ENCODE measurements at regions not wholly inside any gene's neighbourhood (a gene's known extent, or its start where the extent isn't known, plus 50 kb on each side); places are given as distances from the start of the nearest gene placed in this dataset.

- 41 to 42% methylated on average over 2 of the region's 2 CpGs for WGBS, 2 donors
- intact Hi-C loops (cut with DNase I), result no loop called here
- Histone ChIP-seq H3K4me1 (no peaks in the 10 kb centered on the region), H3K27ac (no peak overlapping the region), H3K27me3 (no peaks in the 10 kb centered on the region), H3K36me3 (replicated peaks in 1 of 2; ENCODE audit: insufficient read depth in 1 of 2, low read depth in 2 of 2) (no peaks in the 10 kb centered on the region), H3K9me3 (no peaks in the 10 kb centered on the region), H3K4me3 (no peak overlapping the region)
- no peak for DNase-seq
- TF ChIP-seq, protein P1, sequence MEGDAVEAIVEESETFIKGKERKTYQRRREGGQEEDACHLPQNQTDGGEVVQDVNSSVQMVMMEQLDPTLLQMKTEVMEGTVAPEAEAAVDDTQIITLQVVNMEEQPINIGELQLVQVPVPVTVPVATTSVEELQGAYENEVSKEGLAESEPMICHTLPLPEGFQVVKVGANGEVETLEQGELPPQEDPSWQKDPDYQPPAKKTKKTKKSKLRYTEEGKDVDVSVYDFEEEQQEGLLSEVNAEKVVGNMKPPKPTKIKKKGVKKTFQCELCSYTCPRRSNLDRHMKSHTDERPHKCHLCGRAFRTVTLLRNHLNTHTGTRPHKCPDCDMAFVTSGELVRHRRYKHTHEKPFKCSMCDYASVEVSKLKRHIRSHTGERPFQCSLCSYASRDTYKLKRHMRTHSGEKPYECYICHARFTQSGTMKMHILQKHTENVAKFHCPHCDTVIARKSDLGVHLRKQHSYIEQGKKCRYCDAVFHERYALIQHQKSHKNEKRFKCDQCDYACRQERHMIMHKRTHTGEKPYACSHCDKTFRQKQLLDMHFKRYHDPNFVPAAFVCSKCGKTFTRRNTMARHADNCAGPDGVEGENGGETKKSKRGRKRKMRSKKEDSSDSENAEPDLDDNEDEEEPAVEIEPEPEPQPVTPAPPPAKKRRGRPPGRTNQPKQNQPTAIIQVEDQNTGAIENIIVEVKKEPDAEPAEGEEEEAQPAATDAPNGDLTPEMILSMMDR (IDR thresholded peaks at IDR 0.05), result no peak
- no peak for TF ChIP-seq POLR2A (IDR thresholded peaks at IDR 0.05)
- ATAC-seq, result no peak
Measured at GRCh38 chr11:91264481-91264880, 960.1 kb upstream of the FAT3 start.

DNA sequence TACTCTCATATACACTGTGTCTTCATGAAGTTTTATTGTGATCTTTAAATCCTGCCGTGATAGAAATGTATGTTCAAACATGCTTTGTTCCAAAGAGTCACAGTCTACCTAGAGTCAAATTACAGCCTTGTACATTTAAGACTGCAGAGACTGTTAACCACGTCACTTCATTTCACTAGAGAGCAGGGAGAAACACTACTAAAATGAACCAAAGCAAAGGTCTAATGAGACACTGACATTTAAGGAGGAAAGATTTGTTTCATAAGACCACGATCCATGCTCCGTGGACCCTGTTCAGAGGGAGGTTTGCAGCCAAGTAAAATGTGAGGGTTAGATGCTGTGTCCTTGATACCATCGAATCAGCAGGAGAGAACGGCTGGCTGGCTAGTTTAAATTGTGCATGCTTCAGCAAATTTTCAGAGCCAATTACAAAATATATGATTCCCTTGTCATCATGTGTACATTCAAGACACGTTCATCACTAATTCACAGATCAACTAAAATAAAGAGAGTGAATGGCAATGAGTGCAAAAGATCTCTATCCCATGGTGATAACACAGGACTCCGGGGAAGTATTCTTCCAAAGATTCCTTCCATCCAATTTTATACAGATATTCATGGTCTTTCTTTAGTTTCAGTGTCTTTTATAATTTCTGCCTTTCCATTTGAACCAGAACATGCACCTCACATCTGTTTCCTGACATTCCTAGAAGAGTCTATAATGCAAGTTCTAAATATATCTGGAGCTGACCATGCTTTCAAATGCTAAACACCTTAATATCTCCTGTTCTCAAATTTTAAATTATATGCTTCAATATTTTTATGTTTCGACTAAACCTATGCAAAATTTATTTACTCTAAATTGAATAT, 960.9 kb upstream of the FAT3 start:
- intact Hi-C loops (cut with DNase I), result no loop called here
- WGBS, 2 donors, result 52 to 57% methylated on average over 9 of the region's 9 CpGs
- Histone ChIP-seq H3K27me3 (no peaks in the 10 kb centered on the region), H3K9me3 (no peaks in the 10 kb centered on the region), H3K4me1 (no peaks in the 10 kb centered on the region), H3K36me3 (replicated peaks in 1 of 2; ENCODE audit: insufficient read depth in 1 of 2, low read depth in 2 of 2) (no peaks in the 10 kb centered on the region), H3K27ac (no peak overlapping the region), H3K4me3 (no peak overlapping the region)
- TF ChIP-seq, protein P1 (IDR thresholded peaks at IDR 0.05), result no peak
- no peak for TF ChIP-seq POLR2A (IDR thresholded peaks at IDR 0.05)
- ATAC-seq, result no peak
- no peak for DNase-seq

GRCh38 chr11:91261513-91261912, 963.1 kb upstream of the FAT3 start:
- ATAC-seq, result no peak
- no peaks in the 10 kb centered on the region for H3K4me1 ChIP-seq

GRCh38 chr11:91258876-91259275, 965.7 kb upstream of the FAT3 start:
- ATAC-seq, result no peak
- 32 to 56% methylated on average over 1 of the region's 1 CpG for WGBS, 2 donors

More at GRCh38 chr11:91261513-91261912, 963.1 kb upstream of the FAT3 start:
- intact Hi-C loops (cut with DNase I), result no loop called here
- Histone ChIP-seq H3K36me3 (replicated peaks in 1 of 2; ENCODE audit: insufficient read depth in 1 of 2, low read depth in 2 of 2) (no peaks in the 10 kb centered on the region), H3K27me3 (no peaks in the 10 kb centered on the region), H3K9me3 (no peaks in the 10 kb centered on the region), H3K4me3 (no peak overlapping the region), H3K27ac (no peak overlapping the region)
- TF ChIP-seq POLR2A (IDR thresholded peaks at IDR 0.05), result no peak
- TF ChIP-seq, protein P1 (IDR thresholded peaks at IDR 0.05), result no peak
- WGBS, 2 donors, result 29 to 52% methylated on average over 5 of the region's 5 CpGs
- DNase-seq, result no peak

More at GRCh38 chr11:91258876-91259275, 965.7 kb upstream of the FAT3 start:
- H3K4me1 ChIP-seq, result no peaks in the 10 kb centered on the region
- no peaks in the 10 kb centered on the region for H3K9me3 ChIP-seq
- no peak overlapping the region for H3K4me3 ChIP-seq
- intact Hi-C loops (cut with DNase I), result no loop called here
- no peak overlapping the region for H3K27ac ChIP-seq
- TF ChIP-seq, protein P1 (IDR thresholded peaks at IDR 0.05), result no peak
- TF ChIP-seq POLR2A (IDR thresholded peaks at IDR 0.05), result no peak
- DNase-seq, result no peak
- H3K27me3 ChIP-seq, result no peaks in the 10 kb centered on the region
- H3K36me3 ChIP-seq (replicated peaks in 1 of 2; ENCODE audit: insufficient read depth in 1 of 2, low read depth in 2 of 2), result no peaks in the 10 kb centered on the region

Measured in body of pancreas (tissue), 4 donors.